Smooth muscle cell (in vitro differentiated cells): ENCODE measurements at regions not wholly inside any gene's neighbourhood (a gene's known extent, or its start where the extent isn't known, plus 50 kb on each side); places are given as distances from the start of the nearest gene placed in this dataset.
"Not testable (repeated sequence)": the region's sequence is repeated elsewhere in the genome, so short reads cannot be mapped to it uniquely, and the experiment has no call there.

ENCODE experiments used
- DNase-seq: peaks from one replicate; lab custom pipeline; 2025; ENCODE audit not compliant: unreplicated experiment; lab: John Stamatoyannopoulos, UW
- H2AFZ ChIP-seq: fragments of 200-600 bp; sonication (generic); 2 replicates; pipeline ENCODE4 v1.6.0; 2016; ENCODE audit warnings: antibody characterized with exemption, low read depth, mild to moderate bottlenecking
- H3F3A ChIP-seq: fragments of 200-600 bp; sonication (generic); 2 replicates; pipeline ENCODE4 v1.6.0; 2017; ENCODE audit warnings: antibody characterized with exemption, low read depth
- H3K27ac ChIP-seq: fragments of 200-600 bp; sonication (generic); 2 replicates; pipeline ENCODE4 v1.5.1; 2016; ENCODE audit warnings: low read depth, mild to moderate bottlenecking
- H3K27me3 ChIP-seq: fragments of 200-600 bp; sonication (generic); 2 replicates; pipeline ENCODE4 v1.6.1; 2016; ENCODE audit warnings: low read depth, mild to moderate bottlenecking
- H3K36me3 ChIP-seq: fragments of 200-600 bp; sonication (generic); 2 replicates; pipeline ENCODE4 v1.5.1; 2016; ENCODE audit warnings: low read depth
- H3K4me1 ChIP-seq: fragments of 200-600 bp; sonication (generic); 2 replicates; pipeline ENCODE4 v1.5.1; 2016; ENCODE audit warnings: low read depth
- H3K4me2 ChIP-seq: fragments of 200-600 bp; sonication (generic); 2 replicates; pipeline ENCODE4 v1.6.0; 2016; ENCODE audit warnings: mild to moderate bottlenecking
- H3K4me3 ChIP-seq: fragments of 200-600 bp; sonication (generic); 2 replicates; pipeline ENCODE4 v1.5.1; 2016; ENCODE audit warnings: mild to moderate bottlenecking
- H3K79me2 ChIP-seq: fragments of 200-600 bp; sonication (generic); 2 replicates; pipeline ENCODE4 v1.6.0; 2016; ENCODE audit warnings: low read depth, mild to moderate bottlenecking
- H3K9ac ChIP-seq: fragments of 200-600 bp; sonication (generic); 2 replicates; pipeline ENCODE4 v1.6.0; 2016; ENCODE audit warnings: low read depth
- H3K9me3 ChIP-seq: fragments of 200-600 bp; sonication (generic); replicated peaks from 2 replicates; pipeline ENCODE4 v1.5.1; 2016; ENCODE audit warnings: low read depth
- H4K20me1 ChIP-seq: fragments of 200-600 bp; sonication (generic); 2 replicates; pipeline ENCODE4 v1.6.0; 2016; ENCODE audit warnings: low read depth
- WGBS: methylation state at CpG from one replicate; pipeline ENCODE4 v1.1.7; 2016; ENCODE audit warnings: low lambda C conversion rate; 5-methylcytosine and 5-hydroxymethylcytosine counted together
- TF ChIP-seq, protein P1 (sequence below): fragments of 200-600 bp; sonication (generic); IDR thresholded peaks from 2 replicates; pipeline ENCODE4 v1.5.1; 2017; ENCODE audit warnings: borderline replicate concordance, mild to moderate bottlenecking, antibody characterized with exemption; ENCODE audit not compliant: insufficient read depth, poor library complexity, severe bottlenecking

GRCh38 chr10:131834152-131834810, 66.5 kb upstream of the PPP2R2D start:
- Histone ChIP-seq H3K27me3 (no peaks in the 10 kb centered on the region), H3K9ac (no peak overlapping the region), H3K4me3 (no peak overlapping the region), H3K4me2 (no peak overlapping the region), H2AFZ (no peak overlapping the region), H4K20me1 (no peaks in the 10 kb centered on the region), H3F3A (no peaks in the 10 kb centered on the region), H3K36me3 (no peaks in the 10 kb centered on the region), H3K79me2 (no peaks in the 10 kb centered on the region), H3K4me1 (no peaks in the 10 kb centered on the region), H3K27ac (no peak overlapping the region), H3K9me3 (no peaks in the 10 kb centered on the region)
- DNase-seq, result no peak
- 92% methylated on average over 8 of the region's 8 CpGs for WGBS
- TF ChIP-seq, protein P1, sequence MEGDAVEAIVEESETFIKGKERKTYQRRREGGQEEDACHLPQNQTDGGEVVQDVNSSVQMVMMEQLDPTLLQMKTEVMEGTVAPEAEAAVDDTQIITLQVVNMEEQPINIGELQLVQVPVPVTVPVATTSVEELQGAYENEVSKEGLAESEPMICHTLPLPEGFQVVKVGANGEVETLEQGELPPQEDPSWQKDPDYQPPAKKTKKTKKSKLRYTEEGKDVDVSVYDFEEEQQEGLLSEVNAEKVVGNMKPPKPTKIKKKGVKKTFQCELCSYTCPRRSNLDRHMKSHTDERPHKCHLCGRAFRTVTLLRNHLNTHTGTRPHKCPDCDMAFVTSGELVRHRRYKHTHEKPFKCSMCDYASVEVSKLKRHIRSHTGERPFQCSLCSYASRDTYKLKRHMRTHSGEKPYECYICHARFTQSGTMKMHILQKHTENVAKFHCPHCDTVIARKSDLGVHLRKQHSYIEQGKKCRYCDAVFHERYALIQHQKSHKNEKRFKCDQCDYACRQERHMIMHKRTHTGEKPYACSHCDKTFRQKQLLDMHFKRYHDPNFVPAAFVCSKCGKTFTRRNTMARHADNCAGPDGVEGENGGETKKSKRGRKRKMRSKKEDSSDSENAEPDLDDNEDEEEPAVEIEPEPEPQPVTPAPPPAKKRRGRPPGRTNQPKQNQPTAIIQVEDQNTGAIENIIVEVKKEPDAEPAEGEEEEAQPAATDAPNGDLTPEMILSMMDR, result no peak

GRCh38 chr10:131838966-131839742, 61.7 kb upstream of the PPP2R2D start:
- Histone ChIP-seq H3K4me1 (no peaks in the 10 kb centered on the region), H2AFZ (no peak overlapping the region), H3K9ac (no peak overlapping the region), H3K27me3 (no peaks in the 10 kb centered on the region), H3K27ac (no peak overlapping the region), H3K79me2 (no peaks in the 10 kb centered on the region), H4K20me1 (no peaks in the 10 kb centered on the region), H3K9me3 (no peaks in the 10 kb centered on the region), H3K36me3 (no peaks in the 10 kb centered on the region), H3K4me3 (no peak overlapping the region), H3F3A (no peaks in the 10 kb centered on the region), H3K4me2 (no peak overlapping the region)
- TF ChIP-seq, protein P1, result no peak
- 85% methylated on average over 16 of the region's 16 CpGs for WGBS
- no peak for DNase-seq

- not testable (repeated sequence) for H3F3A ChIP-seq, H4K20me1 ChIP-seq, H3K36me3 ChIP-seq, H3K27ac ChIP-seq, H3K4me1 ChIP-seq, DNase-seq, H3K79me2 ChIP-seq, H3K9me3 ChIP-seq, H3K4me2 ChIP-seq, H2AFZ ChIP-seq, H3K9ac ChIP-seq, H3K27me3 ChIP-seq, H3K4me3 ChIP-seq
- WGBS, result 59% methylated on average over 14 of the region's 15 CpGs
- TF ChIP-seq, protein P1, result peak; percentile 45
Measured at GRCh38 chr10:131839880-131840787, 60.7 kb upstream of the PPP2R2D start.
